ENCODE measurements at regions not wholly inside any gene's neighbourhood (a gene's known extent, or its start where the extent isn't known, plus 50 kb on each side); places are given as distances from the start of the nearest gene placed in this dataset.
"Not testable (repeated sequence)": the region's sequence is repeated elsewhere in the genome, so short reads cannot be mapped to it uniquely, and the experiment has no call there.

DNA sequence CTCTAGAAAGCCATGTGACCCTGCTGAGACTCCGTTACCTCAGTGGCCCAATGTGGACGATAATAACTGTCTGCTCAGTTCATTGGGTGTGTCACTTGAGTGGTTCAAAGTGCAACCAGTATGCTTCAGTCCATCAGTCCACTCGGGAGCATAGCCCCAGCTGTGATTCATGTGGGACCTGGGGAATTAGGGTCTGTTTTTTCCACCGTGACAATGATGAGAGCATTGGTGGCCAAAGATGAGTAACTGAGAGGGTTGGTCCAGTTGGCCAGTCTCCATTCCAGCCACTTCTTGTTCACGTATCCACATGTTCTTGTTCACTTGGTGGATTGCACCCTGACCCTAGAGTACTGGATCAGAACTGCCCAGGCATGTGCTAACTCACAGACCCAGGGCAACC, 403.6 kb downstream of the CD83 start:
- BruUV-seq (replicated peaks) = no TSS peak
- CTCF ChIA-PET = no interaction called here

DNA sequence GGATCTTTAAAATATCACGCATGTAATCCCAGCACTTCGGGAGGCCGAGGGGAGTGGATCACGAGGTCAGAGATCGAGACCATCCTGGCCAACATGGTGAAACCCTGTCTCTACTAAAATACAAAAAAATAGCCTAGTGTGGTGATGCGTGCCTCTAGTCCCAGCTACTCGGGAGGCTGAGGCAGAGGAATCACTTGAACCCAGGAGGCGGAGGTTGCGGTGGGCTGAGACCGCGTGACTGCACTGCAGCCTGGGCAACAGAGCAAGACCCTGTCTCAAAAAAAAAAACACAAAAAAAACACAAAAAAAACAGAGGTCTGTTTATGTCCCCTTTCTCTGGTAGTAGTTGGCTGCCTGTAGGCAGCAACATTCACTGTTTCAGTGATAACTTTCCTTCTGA, 404.3 kb downstream of the CD83 start:
- DNase-seq (ENCODE audit: low read depth, low spot score); CTCF ChIA-PET; H3K4me1 ChIP-seq (ENCODE audit: control insufficient read depth, insufficient read depth, low read length); H3K4me3 ChIP-seq (ENCODE audit: low read depth in 2 of 2, low read length in 2 of 2); ATAC-seq; POLR2A ChIA-PET; H3K27ac ChIP-seq (ENCODE audit: low read length); intact Hi-C loops (cut with micrococcal nuclease; ENCODE audit: unreplicated experiment); H3K9me3 ChIP-seq (ENCODE audit: control insufficient read depth, insufficient read depth, low read depth, low read length); H3K36me3 ChIP-seq (ENCODE audit: control insufficient read depth, insufficient read depth, low read length); in situ Hi-C loops (cut with HindIII; ENCODE audit: low pct_unique_long_range_greater_than_20kb, low sequenced_read_pairs); H3K27me3 ChIP-seq (ENCODE audit: control insufficient read depth, insufficient read depth, low read length); BruUV-seq (replicated peaks): not testable (repeated sequence)

More for the DNA sequence above, 403.6 kb downstream of the CD83 start:
- H3K4me1 ChIP-seq (ENCODE audit: control insufficient read depth, insufficient read depth, low read length) = no peaks in the 10 kb centered on the region
- TF ChIP-seq, protein P1, sequence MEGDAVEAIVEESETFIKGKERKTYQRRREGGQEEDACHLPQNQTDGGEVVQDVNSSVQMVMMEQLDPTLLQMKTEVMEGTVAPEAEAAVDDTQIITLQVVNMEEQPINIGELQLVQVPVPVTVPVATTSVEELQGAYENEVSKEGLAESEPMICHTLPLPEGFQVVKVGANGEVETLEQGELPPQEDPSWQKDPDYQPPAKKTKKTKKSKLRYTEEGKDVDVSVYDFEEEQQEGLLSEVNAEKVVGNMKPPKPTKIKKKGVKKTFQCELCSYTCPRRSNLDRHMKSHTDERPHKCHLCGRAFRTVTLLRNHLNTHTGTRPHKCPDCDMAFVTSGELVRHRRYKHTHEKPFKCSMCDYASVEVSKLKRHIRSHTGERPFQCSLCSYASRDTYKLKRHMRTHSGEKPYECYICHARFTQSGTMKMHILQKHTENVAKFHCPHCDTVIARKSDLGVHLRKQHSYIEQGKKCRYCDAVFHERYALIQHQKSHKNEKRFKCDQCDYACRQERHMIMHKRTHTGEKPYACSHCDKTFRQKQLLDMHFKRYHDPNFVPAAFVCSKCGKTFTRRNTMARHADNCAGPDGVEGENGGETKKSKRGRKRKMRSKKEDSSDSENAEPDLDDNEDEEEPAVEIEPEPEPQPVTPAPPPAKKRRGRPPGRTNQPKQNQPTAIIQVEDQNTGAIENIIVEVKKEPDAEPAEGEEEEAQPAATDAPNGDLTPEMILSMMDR (IDR thresholded peaks at IDR 0.05) = no peak
- TF ChIP-seq POLR2AphosphoS5 (IDR thresholded peaks at IDR 0.05; ENCODE audit: low read depth, low read length) (no peak), TCF7L2 (IDR thresholded peaks at IDR 0.05; ENCODE audit: low read depth, low read length) (no peak), SIN3A (IDR thresholded peaks at IDR 0.05; ENCODE audit: borderline replicate concordance, insufficient read depth, low read depth, low read length) (no peak)
- TF ChIP-seq, protein P2, sequence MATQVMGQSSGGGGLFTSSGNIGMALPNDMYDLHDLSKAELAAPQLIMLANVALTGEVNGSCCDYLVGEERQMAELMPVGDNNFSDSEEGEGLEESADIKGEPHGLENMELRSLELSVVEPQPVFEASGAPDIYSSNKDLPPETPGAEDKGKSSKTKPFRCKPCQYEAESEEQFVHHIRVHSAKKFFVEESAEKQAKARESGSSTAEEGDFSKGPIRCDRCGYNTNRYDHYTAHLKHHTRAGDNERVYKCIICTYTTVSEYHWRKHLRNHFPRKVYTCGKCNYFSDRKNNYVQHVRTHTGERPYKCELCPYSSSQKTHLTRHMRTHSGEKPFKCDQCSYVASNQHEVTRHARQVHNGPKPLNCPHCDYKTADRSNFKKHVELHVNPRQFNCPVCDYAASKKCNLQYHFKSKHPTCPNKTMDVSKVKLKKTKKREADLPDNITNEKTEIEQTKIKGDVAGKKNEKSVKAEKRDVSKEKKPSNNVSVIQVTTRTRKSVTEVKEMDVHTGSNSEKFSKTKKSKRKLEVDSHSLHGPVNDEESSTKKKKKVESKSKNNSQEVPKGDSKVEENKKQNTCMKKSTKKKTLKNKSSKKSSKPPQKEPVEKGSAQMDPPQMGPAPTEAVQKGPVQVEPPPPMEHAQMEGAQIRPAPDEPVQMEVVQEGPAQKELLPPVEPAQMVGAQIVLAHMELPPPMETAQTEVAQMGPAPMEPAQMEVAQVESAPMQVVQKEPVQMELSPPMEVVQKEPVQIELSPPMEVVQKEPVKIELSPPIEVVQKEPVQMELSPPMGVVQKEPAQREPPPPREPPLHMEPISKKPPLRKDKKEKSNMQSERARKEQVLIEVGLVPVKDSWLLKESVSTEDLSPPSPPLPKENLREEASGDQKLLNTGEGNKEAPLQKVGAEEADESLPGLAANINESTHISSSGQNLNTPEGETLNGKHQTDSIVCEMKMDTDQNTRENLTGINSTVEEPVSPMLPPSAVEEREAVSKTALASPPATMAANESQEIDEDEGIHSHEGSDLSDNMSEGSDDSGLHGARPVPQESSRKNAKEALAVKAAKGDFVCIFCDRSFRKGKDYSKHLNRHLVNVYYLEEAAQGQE (IDR thresholded peaks at IDR 0.05; ENCODE audit: insufficient read depth in 1 of 2, low read depth in 2 of 2, low read length in 1 of 2) = no peak
- no peak overlapping the region for H3K4me3 ChIP-seq (ENCODE audit: low read depth in 2 of 2, low read length in 2 of 2)
- DNase-seq (ENCODE audit: low read depth, low spot score) (no peak), ATAC-seq (no peak)
- H3K36me3 ChIP-seq (ENCODE audit: control insufficient read depth, insufficient read depth, low read length) = no peaks in the 10 kb centered on the region
- no peaks in the 10 kb centered on the region for H3K9me3 ChIP-seq (ENCODE audit: control insufficient read depth, insufficient read depth, low read depth, low read length)
- POLR2A ChIA-PET = no interaction called here
- no peaks in the 10 kb centered on the region for H3K27me3 ChIP-seq (ENCODE audit: control insufficient read depth, insufficient read depth, low read length)
- H3K27ac ChIP-seq (ENCODE audit: low read length) = no peak overlapping the region
- in situ Hi-C loops (cut with HindIII; ENCODE audit: low pct_unique_long_range_greater_than_20kb, low sequenced_read_pairs) (no loop called here), intact Hi-C loops (cut with micrococcal nuclease; ENCODE audit: unreplicated experiment) (no loop called here)

DNA sequence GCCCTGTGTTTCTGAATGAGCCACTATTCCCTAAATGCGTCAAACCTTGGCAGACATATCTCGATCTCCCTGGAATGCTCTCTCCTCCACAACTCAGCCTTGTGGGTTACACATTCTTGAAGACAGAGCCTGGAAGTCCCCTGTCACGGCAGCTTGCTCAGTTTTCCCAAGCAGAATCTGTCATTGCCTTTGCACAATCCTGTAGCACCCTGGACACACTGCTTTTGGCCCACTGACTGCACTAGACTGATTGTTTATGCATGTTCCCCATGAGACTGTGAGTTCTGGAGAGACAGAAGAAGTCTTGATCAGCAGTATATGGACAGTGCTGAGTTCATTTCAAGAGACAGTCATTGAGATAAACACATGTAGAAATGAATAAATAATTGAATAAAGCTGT, 406.7 kb downstream of the CD83 start:
- DNase-seq (ENCODE audit: low read depth, low spot score) (no peak), ATAC-seq (no peak)
- TF ChIP-seq TCF7L2 (IDR thresholded peaks at IDR 0.05; ENCODE audit: low read depth, low read length) (no peak), SIN3A (IDR thresholded peaks at IDR 0.05; ENCODE audit: borderline replicate concordance, insufficient read depth, low read depth, low read length) (no peak), POLR2AphosphoS5 (IDR thresholded peaks at IDR 0.05; ENCODE audit: low read depth, low read length) (no peak)
- TF ChIP-seq, protein P1 (IDR thresholded peaks at IDR 0.05) = no peak
- TF ChIP-seq, protein P2 (IDR thresholded peaks at IDR 0.05; ENCODE audit: insufficient read depth in 1 of 2, low read depth in 2 of 2, low read length in 1 of 2) = no peak
- Histone ChIP-seq H3K36me3 (ENCODE audit: control insufficient read depth, insufficient read depth, low read length) (no peaks in the 10 kb centered on the region), H3K27ac (ENCODE audit: low read length) (no peak overlapping the region), H3K27me3 (ENCODE audit: control insufficient read depth, insufficient read depth, low read length) (no peaks in the 10 kb centered on the region), H3K4me1 (ENCODE audit: control insufficient read depth, insufficient read depth, low read length) (no peaks in the 10 kb centered on the region), H3K4me3 (ENCODE audit: low read depth in 2 of 2, low read length in 2 of 2) (no peak overlapping the region), H3K9me3 (ENCODE audit: control insufficient read depth, insufficient read depth, low read depth, low read length) (no peaks in the 10 kb centered on the region)
- in situ Hi-C loops (cut with HindIII; ENCODE audit: low pct_unique_long_range_greater_than_20kb, low sequenced_read_pairs) = no loop called here
- ChIA-PET CTCF (no interaction called here), POLR2A (no interaction called here)
- BruUV-seq (replicated peaks) = no TSS peak
- intact Hi-C loops (cut with micrococcal nuclease; ENCODE audit: unreplicated experiment) = no loop called here
